SK-MEL-5 (cell line): ENCODE measurements at regions not wholly inside any gene's neighbourhood (a gene's known extent, or its start where the extent isn't known, plus 50 kb on each side); places are given as distances from the start of the nearest gene placed in this dataset.
A peak's percentile ranks its signal among the peaks of the same experiment; 100 is the strongest.

ENCODE experiments used
- DNase-seq: peaks from one replicate; pipeline ENCODE4 v3.0.0-alpha.2; 2016; ENCODE audit warnings: low read depth, low spot score
- in situ Hi-C: cut with HindIII; loops from 2 replicates; pipeline ENCODE4 v1.10.0; 2016; ENCODE audit warnings: low sequenced_read_pairs, high pct_unique_total_duplicates, low pct_unique_long_range_greater_than_20kb

- DNase-seq, result no peak
- in situ Hi-C loops, result no loop called here
Observed at GRCh38 chr4:43369036-43369594, 476.6 kb downstream of the GRXCR1 start.

- no peak for DNase-seq
- in situ Hi-C loops, result no loop called here
Observed at GRCh38 chr4:43373201-43373600, 480.7 kb downstream of the GRXCR1 start.

GRCh38 chr4:43374216-43374751 is 481.8 kb downstream of the GRXCR1 start:
- in situ Hi-C loops, result no loop called here
- no peak for DNase-seq

GRCh38 chr4:43379016-43379415 is 486.5 kb downstream of the GRXCR1 start:
- in situ Hi-C loops, result no loop called here
- no peak for DNase-seq

- no peak for DNase-seq
- in situ Hi-C loops, result no loop called here
Observed at GRCh38 chr4:43380093-43380492, 487.6 kb downstream of the GRXCR1 start.

GRCh38 chr4:43391069-43391468 is 498.6 kb downstream of the GRXCR1 start:
- no peak for DNase-seq
- in situ Hi-C loops, result no loop called here

GRCh38 chr4:43394976-43395375 is 502.5 kb downstream of the GRXCR1 start:
- no peak for DNase-seq
- in situ Hi-C loops, result no loop called here

GRCh38 chr4:43399726-43400125 is 507.2 kb downstream of the GRXCR1 start:
- in situ Hi-C loops, result no loop called here

GRCh38 chr4:43402393-43402792 is 509.9 kb downstream of the GRXCR1 start:
- DNase-seq, result no peak
- in situ Hi-C loops, result no loop called here

More at GRCh38 chr4:43399726-43400125, 507.2 kb downstream of the GRXCR1 start:
- DNase-seq, result no peak

- no peak for DNase-seq
- in situ Hi-C loops, result no loop called here
Observed at GRCh38 chr4:43410636-43411035, 518.1 kb downstream of the GRXCR1 start.

- no peak for DNase-seq
- in situ Hi-C loops, result no loop called here
Observed at GRCh38 chr4:43411226-43411625, 518.7 kb downstream of the GRXCR1 start.

- DNase-seq, result no peak
- in situ Hi-C loops, result no loop called here
Observed at GRCh38 chr4:43423276-43423675, 530.8 kb downstream of the GRXCR1 start.

- in situ Hi-C loops, result no loop called here
- no peak for DNase-seq
Observed at GRCh38 chr4:43425206-43425605, 532.7 kb downstream of the GRXCR1 start.

- no peak for DNase-seq
- in situ Hi-C loops, result no loop called here
Observed at GRCh38 chr4:43435291-43435690, 542.8 kb downstream of the GRXCR1 start.

GRCh38 chr4:43452948-43453347 is 560.4 kb downstream of the GRXCR1 start:
- in situ Hi-C loops, result no loop called here
- DNase-seq, result no peak

- no peak for DNase-seq
- in situ Hi-C loops, result no loop called here
Observed at GRCh38 chr4:43456383-43456782, 563.9 kb downstream of the GRXCR1 start.

GRCh38 chr4:43457866-43458265 is 565.4 kb downstream of the GRXCR1 start:
- no peak for DNase-seq
- in situ Hi-C loops, result no loop called here

GRCh38 chr4:43458293-43458692 is 565.8 kb downstream of the GRXCR1 start:
- in situ Hi-C loops, result no loop called here
- DNase-seq, result no peak

GRCh38 chr4:43471950-43472349 is 579.4 kb downstream of the GRXCR1 start:
- in situ Hi-C loops, result no loop called here
- DNase-seq, result peak; percentile 16

- no peak for DNase-seq
- in situ Hi-C loops, result no loop called here
Observed at GRCh38 chr4:43481526-43481925, 589.0 kb downstream of the GRXCR1 start.
